Mesenchymal stem cell (in vitro differentiated cells and primary cell): ENCODE measurements at regions not wholly inside any gene's neighbourhood (a gene's known extent, or its start where the extent isn't known, plus 50 kb on each side); places are given as distances from the start of the nearest gene placed in this dataset.

Experiments
- DNase-seq: peaks from one replicate; pipeline ENCODE4 v3.0.0-alpha.2; 2013
- H2AFZ ChIP-seq: one replicate; pipeline ENCODE4 v1.6.1; 2013; ENCODE audit warnings: low read depth, mild to moderate bottlenecking, control low read depth, inconsistent platforms, low read length, moderate library complexity
- H2AK5ac ChIP-seq: 2 replicates; pipeline ENCODE4 v1.6.1; 2013; ENCODE audit warnings: low read length, moderate library complexity, mild to moderate bottlenecking, inconsistent platforms; ENCODE audit not compliant: severe bottlenecking
- H2BK120ac ChIP-seq: one replicate; pipeline ENCODE4 v1.6.1; 2013; ENCODE audit warnings: low read depth, mild to moderate bottlenecking, inconsistent platforms, low read length, moderate library complexity
- H2BK12ac ChIP-seq, 2 experiments: one replicate each; pipeline ENCODE4 v1.6.1; 2013; ENCODE audit warnings: inconsistent platforms in 2 of 2, low read length in 2 of 2, mild to moderate bottlenecking in 2 of 2, moderate library complexity in 2 of 2, control low read depth in 1 of 2
- H2BK15ac ChIP-seq: one replicate; pipeline ENCODE4 v1.6.1; 2013; ENCODE audit warnings: mild to moderate bottlenecking, low read depth, inconsistent platforms; ENCODE audit not compliant: poor library complexity, severe bottlenecking
- H2BK5ac ChIP-seq: 2 replicates; pipeline ENCODE4 v1.6.1; 2013; ENCODE audit warnings: low read depth, mild to moderate bottlenecking, low read length, control low read depth, inconsistent platforms; ENCODE audit not compliant: poor library complexity, severe bottlenecking
- H3K14ac ChIP-seq, 2 experiments: one replicate each; pipeline ENCODE4 v1.6.1; 2013; ENCODE audit warnings: inconsistent platforms in 2 of 2, low read length in 2 of 2, control low read depth in 1 of 2, mild to moderate bottlenecking in 1 of 2, moderate library complexity in 1 of 2
- H3K18ac ChIP-seq, 2 experiments: one replicate each; pipeline ENCODE4 v1.6.1; 2013; ENCODE audit warnings: inconsistent platforms in 2 of 2, low read length in 2 of 2, control low read depth in 1 of 2, low read depth in 1 of 2, mild to moderate bottlenecking in 1 of 2
- H3K23ac ChIP-seq, 2 experiments: one replicate each; pipeline ENCODE4 v1.6.1; 2013; ENCODE audit warnings: inconsistent platforms in 2 of 2, low read length in 2 of 2, mild to moderate bottlenecking in 2 of 2, moderate library complexity in 2 of 2, control low read depth in 1 of 2
- H3K27ac ChIP-seq: 2 replicates; pipeline ENCODE4 v1.5.1; 2013; ENCODE audit warnings: mild to moderate bottlenecking, moderate library complexity, low read length, control low read depth, inconsistent platforms; ENCODE audit not compliant: poor library complexity, severe bottlenecking
- H3K27me3 ChIP-seq, 2 experiments: 2 replicates each; pipeline versions ENCODE4 v1.6.1 to v1.7.0; 2013; ENCODE audit warnings: low read length in 2 of 2, mild to moderate bottlenecking in 2 of 2, moderate library complexity in 2 of 2, control low read depth in 1 of 2, inconsistent platforms in 1 of 2; ENCODE audit not compliant: control insufficient read depth in 1 of 2, insufficient read depth in 1 of 2
- H3K36me3 ChIP-seq, 2 experiments: 2 replicates each; pipeline versions ENCODE4 v1.6.1 to v1.7.0; 2013; ENCODE audit warnings: low read length in 2 of 2, control low read depth in 1 of 2, inconsistent platforms in 1 of 2, low read depth in 1 of 2, mild to moderate bottlenecking in 1 of 2; ENCODE audit not compliant: insufficient read depth in 2 of 2, control insufficient read depth in 1 of 2
- H3K4ac ChIP-seq, 2 experiments: one replicate each; pipeline ENCODE4 v1.6.1; 2013; ENCODE audit warnings: inconsistent platforms in 2 of 2, low read length in 2 of 2, mild to moderate bottlenecking in 2 of 2, moderate library complexity in 2 of 2, control low read depth in 1 of 2, low read depth in 1 of 2
- H3K4me1 ChIP-seq: 2 replicates; pipeline ENCODE4 v1.6.1; 2013; ENCODE audit warnings: low read depth, low read length, control low read depth; ENCODE audit not compliant: control insufficient read depth, insufficient read depth
- H3K4me2 ChIP-seq: 2 replicates; pipeline ENCODE4 v1.6.1; 2013; ENCODE audit warnings: low read length, mild to moderate bottlenecking, inconsistent platforms; ENCODE audit not compliant: poor library complexity, severe bottlenecking
- H3K4me3 ChIP-seq, 2 experiments: 2 replicates each; pipeline versions ENCODE4 v1.5.1 to v1.7.0; 2013; ENCODE audit warnings: low read length in 2 of 2, mild to moderate bottlenecking in 2 of 2, control low read depth in 1 of 2, low read depth in 1 of 2; ENCODE audit not compliant: insufficient read depth in 1 of 2
- H3K79me1 ChIP-seq: replicated peaks from 2 replicates; pipeline ENCODE4 v1.6.1; 2013; ENCODE audit warnings: mild to moderate bottlenecking, control low read depth, low read length, inconsistent platforms; ENCODE audit not compliant: poor library complexity, severe bottlenecking
- H3K9ac ChIP-seq: 2 replicates; pipeline ENCODE4 v1.7.0; 2013; ENCODE audit warnings: mild to moderate bottlenecking, low read length, moderate library complexity
- H3K9me3 ChIP-seq: 2 replicates; pipeline ENCODE4 v1.7.0; 2013; ENCODE audit warnings: mild to moderate bottlenecking, low read length; ENCODE audit not compliant: control insufficient read depth
- H4K8ac ChIP-seq: one replicate; pipeline ENCODE4 v1.6.1; 2013; ENCODE audit warnings: inconsistent platforms, mild to moderate bottlenecking, low read length, moderate library complexity
- H4K91ac ChIP-seq: one replicate; pipeline ENCODE4 v1.6.1; 2013; ENCODE audit warnings: mild to moderate bottlenecking, low read length, inconsistent platforms
- WGBS: methylation state at CpG from one replicate; pipeline ENCODE4 v1.1.7; 2013; ENCODE audit warnings: mixed read lengths; 5-methylcytosine and 5-hydroxymethylcytosine counted together

DNA sequence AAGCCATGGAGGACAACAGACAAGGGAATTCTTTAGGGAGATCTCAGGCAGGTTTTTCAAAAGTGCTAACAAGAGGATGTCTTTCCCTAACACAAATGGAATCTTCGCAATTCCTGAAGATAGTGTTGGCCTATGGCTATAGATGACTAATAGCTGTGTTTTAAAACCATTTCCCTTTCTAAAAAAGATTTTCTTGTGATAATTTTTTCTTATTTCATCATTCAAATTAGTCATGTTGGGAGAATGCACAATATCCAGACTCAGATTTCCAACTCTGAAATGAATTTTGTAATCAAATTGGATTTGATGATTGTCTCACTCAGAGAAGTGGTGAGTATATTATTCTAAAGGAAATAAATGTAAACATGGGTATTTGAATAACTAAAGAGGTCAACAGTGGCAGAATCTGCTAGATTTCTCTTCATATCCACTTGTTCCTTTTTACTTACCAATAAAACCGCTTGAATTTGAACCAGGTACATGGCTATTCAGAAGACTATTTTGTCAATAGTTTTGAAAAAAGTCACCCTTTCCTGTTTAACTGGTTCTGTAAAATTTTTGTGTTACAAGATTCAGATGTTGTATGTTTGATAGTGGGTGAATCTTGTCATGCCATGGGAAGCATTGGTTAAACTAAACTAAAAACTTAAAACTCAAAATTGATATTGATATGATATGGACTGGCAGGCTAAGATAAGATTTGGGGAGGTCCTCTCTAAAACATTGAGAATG is 1223.7 kb upstream of the EYS start:
- Histone ChIP-seq H2BK120ac (no peak overlapping the region), H3K9ac (no peak overlapping the region), H3K27ac (no peak overlapping the region), H3K4me2 (no peak overlapping the region), H3K23ac (no peak overlapping the region), H3K14ac (no peak overlapping the region), H3K4ac (no peak overlapping the region), H3K4me1 (no peaks in the 10 kb centered on the region), H2BK15ac (no peak overlapping the region), H3K9me3 (peaks cover 24% of the 10 kb centered on the region), H2BK5ac (no peak overlapping the region), H3K79me1 (no peaks in the 10 kb centered on the region), H3K4me3 (no peak overlapping the region), H2AK5ac (no peak overlapping the region), H4K91ac (no peak overlapping the region), H4K8ac (no peak overlapping the region), H3K36me3 (no peaks in the 10 kb centered on the region), H3K18ac (no peak overlapping the region), H3K27me3 (no peaks in the 10 kb centered on the region), H2AFZ (no peak overlapping the region), H2BK12ac (no peak overlapping the region)
- WGBS = no CpG with 5 or more reads among the region's 2 CpGs
- peak; percentile 15 for DNase-seq

- DNase-seq = peak; percentile 16
- Histone ChIP-seq H3K4ac (no peak overlapping the region), H3K4me1 (no peaks in the 10 kb centered on the region), H3K36me3 (no peaks in the 10 kb centered on the region), H2BK120ac (no peak overlapping the region), H2BK12ac (no peak overlapping the region), H3K14ac (no peak overlapping the region), H4K8ac (no peak overlapping the region), H3K79me1 (no peaks in the 10 kb centered on the region), H3K4me3 (peak overlapping the region in 1 of 2 experiments; percentile 12), H3K27ac (no peak overlapping the region), H2AK5ac (no peak overlapping the region), H3K4me2 (no peak overlapping the region), H4K91ac (no peak overlapping the region), H3K18ac (no peak overlapping the region), H3K23ac (no peak overlapping the region), H2AFZ (no peak overlapping the region), H2BK15ac (no peak overlapping the region), H2BK5ac (no peak overlapping the region), H3K9me3 (peaks cover 47% of the 10 kb centered on the region), H3K9ac (no peak overlapping the region), H3K27me3 (no peaks in the 10 kb centered on the region)
- 69% methylated on average over 5 of the region's 5 CpGs for WGBS
These were observed 1219.0 kb upstream of the EYS start for GRCh38 chr6:66926060-66926459.

DNA sequence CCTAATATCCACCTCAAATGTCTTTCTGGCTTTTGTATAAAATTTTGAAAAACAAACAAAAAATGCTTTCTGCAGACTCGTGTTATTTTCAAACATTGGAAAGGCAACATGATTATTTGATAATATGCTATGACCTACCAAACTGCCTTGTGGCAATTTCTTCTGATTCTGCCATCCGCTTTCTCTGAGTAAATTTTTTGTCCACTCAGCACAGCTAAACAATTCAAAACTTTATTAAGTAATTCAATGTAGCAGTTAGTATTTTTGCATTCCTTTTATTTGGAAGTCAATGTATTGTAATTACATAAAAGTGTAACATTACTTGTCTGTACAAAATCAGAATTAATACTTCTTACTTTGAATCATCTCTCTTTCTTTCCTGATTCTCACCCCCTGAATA is 1206.6 kb upstream of the EYS start:
- H2BK15ac ChIP-seq = no peak overlapping the region
- no peaks in the 10 kb centered on the region for H3K36me3 ChIP-seq
- H3K14ac ChIP-seq = no peak overlapping the region
- no peaks in the 10 kb centered on the region for H3K27me3 ChIP-seq
- H3K23ac ChIP-seq = no peak overlapping the region
- H3K79me1 ChIP-seq = no peaks in the 10 kb centered on the region
- H3K9ac ChIP-seq = no peak overlapping the region
- H3K18ac ChIP-seq = no peak overlapping the region
- WGBS = no CpG with 5 or more reads among the region's 2 CpGs
- H2AK5ac ChIP-seq = no peak overlapping the region
- no peak overlapping the region for H4K8ac ChIP-seq
- no peak overlapping the region for H4K91ac ChIP-seq
- no peak for DNase-seq
- H2BK12ac ChIP-seq = no peak overlapping the region
- no peak overlapping the region for H2BK5ac ChIP-seq
- H2BK120ac ChIP-seq = no peak overlapping the region
- H3K4me2 ChIP-seq = no peak overlapping the region
- no peak overlapping the region for H3K4ac ChIP-seq
- H3K27ac ChIP-seq = no peak overlapping the region
- no peak overlapping the region for H3K4me3 ChIP-seq
- H2AFZ ChIP-seq = no peak overlapping the region
- H3K9me3 ChIP-seq = peaks cover 2% of the 10 kb centered on the region
- H3K4me1 ChIP-seq = no peaks in the 10 kb centered on the region

DNA sequence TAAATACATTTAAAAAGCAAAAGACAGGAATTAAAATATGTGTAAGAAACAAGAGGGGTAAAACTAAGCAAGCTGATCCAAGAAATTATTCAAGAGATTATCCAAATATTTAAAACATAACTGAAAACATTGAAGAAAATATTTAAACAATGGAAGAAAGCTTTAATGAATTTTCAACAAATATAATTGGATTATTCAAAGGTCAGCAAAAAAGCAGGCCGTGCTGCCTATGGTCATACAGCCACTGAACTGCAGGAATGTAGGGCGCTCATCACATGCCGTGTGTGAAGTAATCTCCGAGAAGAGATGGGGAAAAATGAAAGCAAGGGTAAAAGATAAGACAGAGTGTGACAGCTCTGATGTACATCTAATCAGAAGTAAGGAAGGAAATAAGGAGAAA is 1195.4 kb upstream of the EYS start:
- no peak overlapping the region for H2BK12ac ChIP-seq
- no peaks in the 10 kb centered on the region for H3K27me3 ChIP-seq
- no peaks in the 10 kb centered on the region for H3K36me3 ChIP-seq
- no peak overlapping the region for H4K8ac ChIP-seq
- H3K4me1 ChIP-seq = no peaks in the 10 kb centered on the region
- 61% methylated on average over 3 of the region's 4 CpGs for WGBS
- no peak overlapping the region for H3K9ac ChIP-seq
- H3K9me3 ChIP-seq = peaks cover 6% of the 10 kb centered on the region
- H2AFZ ChIP-seq = no peak overlapping the region
- no peak overlapping the region for H2BK120ac ChIP-seq
- no peak overlapping the region for H3K4me3 ChIP-seq
- H3K79me1 ChIP-seq = no peaks in the 10 kb centered on the region
- no peak overlapping the region for H2AK5ac ChIP-seq
- no peak overlapping the region for H3K27ac ChIP-seq
- H3K4me2 ChIP-seq = no peak overlapping the region
- H3K14ac ChIP-seq = no peak overlapping the region
- H3K18ac ChIP-seq = no peak overlapping the region
- no peak overlapping the region for H3K4ac ChIP-seq
- no peak for DNase-seq
- no peak overlapping the region for H4K91ac ChIP-seq
- H3K23ac ChIP-seq = no peak overlapping the region
- H2BK5ac ChIP-seq = no peak overlapping the region
- H2BK15ac ChIP-seq = no peak overlapping the region
